WTC11 (cell line): ENCODE measurements at regions not wholly inside any gene's neighbourhood (a gene's known extent, or its start where the extent isn't known, plus 50 kb on each side); places are given as distances from the start of the nearest gene placed in this dataset.

Experiments used
- ATAC-seq: fragments of 200-7000 bp; cut with Tn5 transposase; 2 replicates; pipeline ENCODE4 v1.10.0; 2021; ENCODE audit warnings: mild to moderate bottlenecking, moderate library complexity
- CTCF ChIA-PET: fragments of 300-600 bp; sonication (Branson Sonifier 250); formaldehyde crosslinking; loops from one replicate; lab custom pipeline; 2021; ENCODE audit warnings: antibody characterized with exemption; lab: Charles Lee
- POLR2A ChIA-PET: fragments of 350-600 bp; sonication (Branson Sonifier 250); formaldehyde crosslinking; loops from one replicate; lab custom pipeline; 2021; ENCODE audit warnings: antibody characterized with exemption; lab: Charles Lee
- DNase-seq: peaks from one replicate; pipeline ENCODE4 v3.0.0; 2021; ENCODE audit warnings: low spot score
- H3K27ac Mint-ChIP-seq: 2 replicates; pipeline ENCODE4 v1.8.0; 2021; ENCODE audit warnings: mixed read lengths
- H3K27me3 Mint-ChIP-seq: 2 replicates; pipeline ENCODE4 v1.8.0; 2021; ENCODE audit warnings: low read depth, mild to moderate bottlenecking, moderate library complexity, mixed read lengths
- H3K36me3 Mint-ChIP-seq: 2 replicates; pipeline ENCODE4 v1.8.0; 2021; ENCODE audit warnings: mixed read lengths
- H3K4me1 Mint-ChIP-seq: 2 replicates; pipeline ENCODE4 v1.8.0; 2022; ENCODE audit warnings: mixed read lengths
- H3K4me3 Mint-ChIP-seq: 2 replicates; pipeline ENCODE4 v1.8.0; 2021; ENCODE audit warnings: mild to moderate bottlenecking, moderate library complexity, mixed read lengths
- H3K9me3 Mint-ChIP-seq: 2 replicates; pipeline ENCODE4 v1.8.0; 2021; ENCODE audit warnings: mixed read lengths
- CBFB ChIP-seq: sonication (generic); formaldehyde crosslinking; IDR thresholded peaks from 2 replicates; pipeline ENCODE4 v1.8.1; 2022; ENCODE audit warnings: mild to moderate bottlenecking, low read depth, missing genetic modification reagents
- CREB1 ChIP-seq: sonication (generic); formaldehyde crosslinking; IDR thresholded peaks from 2 replicates; pipeline ENCODE4 v1.8.0; 2023; ENCODE audit warnings: mild to moderate bottlenecking, missing genetic modification reagents
- ESRRA ChIP-seq: sonication (generic); formaldehyde crosslinking; IDR thresholded peaks from 2 replicates; pipeline ENCODE4 v1.8.1; 2022; ENCODE audit warnings: mild to moderate bottlenecking, missing genetic modification reagents, borderline replicate concordance
- FOXP1 ChIP-seq: sonication (generic); formaldehyde crosslinking; IDR thresholded peaks from 2 replicates; pipeline ENCODE4 v1.8.0; 2022; ENCODE audit warnings: missing genetic modification reagents, mild to moderate bottlenecking, moderate library complexity, borderline replicate concordance
- GABPB1 ChIP-seq: sonication (generic); formaldehyde crosslinking; IDR thresholded peaks from 2 replicates; pipeline ENCODE4 v1.8.1; 2023; ENCODE audit warnings: mild to moderate bottlenecking, missing genetic modification reagents
- GTF2I ChIP-seq: fragments of 250-450 bp; sonication (Bioruptor Pico); conservative IDR thresholded peaks from 2 replicates; pipeline ENCODE4 v1.4.0; 2021; ENCODE audit warnings: mild to moderate bottlenecking
- HMGA2 ChIP-seq: fragments of 250-450 bp; sonication (Bioruptor Pico); IDR thresholded peaks from 2 replicates; pipeline ENCODE4 v1.4.0; 2021; ENCODE audit warnings: mild to moderate bottlenecking, moderate library complexity
- IRF2 ChIP-seq: sonication (generic); formaldehyde crosslinking; IDR thresholded peaks from 2 replicates; pipeline ENCODE4 v1.8.0; 2022; ENCODE audit warnings: low read depth, missing genetic modification reagents, borderline replicate concordance
- JUN ChIP-seq: sonication (generic); formaldehyde crosslinking; IDR thresholded peaks from 2 replicates; pipeline ENCODE4 v1.8.0; 2023; ENCODE audit warnings: mild to moderate bottlenecking, missing genetic modification reagents
- KAT7 ChIP-seq: sonication (generic); formaldehyde crosslinking; IDR thresholded peaks from 2 replicates; pipeline ENCODE4 v1.8.1; 2023; ENCODE audit warnings: missing genetic modification reagents, mild to moderate bottlenecking, borderline replicate concordance
- MYBL2 ChIP-seq: sonication (generic); formaldehyde crosslinking; IDR thresholded peaks from 2 replicates; pipeline ENCODE4 v1.8.1; 2023; ENCODE audit warnings: mild to moderate bottlenecking, moderate library complexity, missing genetic modification reagents
- NFATC4 ChIP-seq: fragments of 250-450 bp; sonication (Bioruptor Pico); IDR thresholded peaks from 2 replicates; pipeline ENCODE4 v1.9.0; 2021; ENCODE audit warnings: mild to moderate bottlenecking
- NFYB ChIP-seq: sonication (generic); formaldehyde crosslinking; conservative IDR thresholded peaks from 2 replicates; pipeline ENCODE4 v1.8.0; 2022; ENCODE audit warnings: low read depth, missing genetic modification reagents
- NR3C1 ChIP-seq: sonication (generic); formaldehyde crosslinking; conservative IDR thresholded peaks from 2 replicates; pipeline ENCODE4 v1.8.1; 2023; ENCODE audit warnings: low read depth, mild to moderate bottlenecking, missing genetic modification reagents
- PRRX2 ChIP-seq: fragments of 250-450 bp; sonication (Bioruptor Pico); IDR thresholded peaks from 2 replicates; pipeline ENCODE4 v1.8.0; 2021; ENCODE audit warnings: mild to moderate bottlenecking
- RELA ChIP-seq: sonication (generic); formaldehyde crosslinking; IDR thresholded peaks from 2 replicates; pipeline ENCODE4 v1.8.1; 2022; ENCODE audit warnings: missing genetic modification reagents, mild to moderate bottlenecking, borderline replicate concordance
- SMAD3 ChIP-seq: sonication (generic); formaldehyde crosslinking; IDR thresholded peaks from 2 replicates; pipeline ENCODE4 v1.8.0; 2022; ENCODE audit warnings: missing genetic modification reagents, mild to moderate bottlenecking, borderline replicate concordance
- SOX15 ChIP-seq: fragments of 250-450 bp; sonication (Bioruptor Pico); IDR thresholded peaks from 2 replicates; pipeline ENCODE4 v1.9.0; 2021; ENCODE audit warnings: mild to moderate bottlenecking
- TP53 ChIP-seq: sonication (generic); formaldehyde crosslinking; IDR thresholded peaks from 2 replicates; pipeline ENCODE4 v1.8.1; 2023; ENCODE audit warnings: mild to moderate bottlenecking, missing genetic modification reagents
- ZNF121 ChIP-seq: sonication (generic); formaldehyde crosslinking; IDR thresholded peaks from 2 replicates; pipeline ENCODE4 v1.8.0; 2023; ENCODE audit warnings: missing genetic modification reagents
- ZNF219 ChIP-seq: sonication (generic); formaldehyde crosslinking; IDR thresholded peaks from 2 replicates; pipeline ENCODE4 v1.8.0; 2023; ENCODE audit warnings: missing genetic modification reagents, mild to moderate bottlenecking, borderline replicate concordance
- ZNF232 ChIP-seq: sonication (generic); formaldehyde crosslinking; IDR thresholded peaks from 2 replicates; pipeline ENCODE4 v1.8.0; 2022; ENCODE audit warnings: mild to moderate bottlenecking, missing genetic modification reagents
- ZNF317 ChIP-seq: sonication (generic); formaldehyde crosslinking; IDR thresholded peaks from 2 replicates; pipeline ENCODE4 v1.8.1; 2023; ENCODE audit warnings: low read depth, mild to moderate bottlenecking, moderate library complexity, missing genetic modification reagents, borderline replicate concordance
- ZNF423 ChIP-seq: fragments of 250-450 bp; sonication (Bioruptor Pico); IDR thresholded peaks from 2 replicates; pipeline ENCODE4 v2.1.2; 2022; ENCODE audit warnings: mild to moderate bottlenecking, moderate library complexity
- TF ChIP-seq, protein P1 (sequence below): sonication (generic); formaldehyde crosslinking; IDR thresholded peaks from 2 replicates; pipeline ENCODE4 v1.8.0; 2023; ENCODE audit warnings: missing genetic modification reagents
- TF ChIP-seq, protein P2 (sequence below): fragments of 200-600 bp; IDR thresholded peaks from 2 replicates; pipeline ENCODE4 v1.8.0; 2022; ENCODE audit warnings: antibody characterized with exemption
- TF ChIP-seq, protein P3 (sequence below): sonication (generic); formaldehyde crosslinking; IDR thresholded peaks from 2 replicates; pipeline ENCODE4 v1.8.0; 2022; ENCODE audit warnings: mild to moderate bottlenecking, missing genetic modification reagents
- TF ChIP-seq, protein P4 (sequence below): fragments of 250-450 bp; sonication (Bioruptor Pico); IDR thresholded peaks from 2 replicates; pipeline ENCODE4 v1.9.0; 2021; ENCODE audit warnings: moderate library complexity, mild to moderate bottlenecking, inconsistent platforms, borderline replicate concordance
- TF ChIP-seq, protein P5 (sequence below): fragments of 250-450 bp; sonication (Bioruptor Pico); IDR thresholded peaks from 2 replicates; pipeline ENCODE4 v1.9.0; 2021; ENCODE audit warnings: mild to moderate bottlenecking
- TF ChIP-seq, protein P6 (sequence below): fragments of 250-450 bp; sonication (Bioruptor Pico); IDR thresholded peaks from 2 replicates; pipeline ENCODE4 v2.1.2; 2022; ENCODE audit warnings: mild to moderate bottlenecking, moderate library complexity

DNA sequence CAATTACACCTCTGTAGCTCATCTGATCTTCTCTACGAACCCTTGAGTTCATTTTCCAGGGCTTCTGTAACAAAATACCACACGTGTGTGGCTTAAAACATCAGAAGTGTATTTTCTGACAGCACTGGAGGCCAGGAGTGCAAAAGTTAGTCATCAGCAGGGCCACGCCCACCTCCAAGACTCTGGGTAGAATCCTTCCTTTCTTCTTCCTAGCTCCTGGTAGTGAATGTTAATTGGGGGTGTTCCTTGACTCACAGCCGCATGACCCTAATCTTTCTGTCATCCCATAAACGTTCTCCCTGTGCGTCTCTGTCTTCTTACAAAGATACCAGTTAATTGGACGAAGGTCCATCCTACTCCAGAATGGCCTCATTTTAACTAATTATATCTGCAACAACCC lies 115.0 kb downstream of the TRIML1 start:
- CTCF ChIA-PET, result no interaction called here
- peaks cover 6% of the 10 kb centered on the region; the same call in 1 of the 2 replicates for H3K9me3 Mint-ChIP-seq
- DNase-seq (no peak), ATAC-seq (no peak)
- no peak overlapping the region for H3K4me3 Mint-ChIP-seq
- POLR2A ChIA-PET, result no interaction called here
- no peak overlapping the region for H3K27ac Mint-ChIP-seq
- no peaks in the 10 kb centered on the region for H3K36me3 Mint-ChIP-seq
- peaks cover 6% of the 10 kb centered on the region for H3K4me1 Mint-ChIP-seq
- H3K27me3 Mint-ChIP-seq, result no peaks in the 10 kb centered on the region
- TF ChIP-seq ZNF232 (CRISPR knock-in tag) (no peak), JUN (CRISPR knock-in tag) (no peak), SOX15 (CRISPR knock-in tag) (no peak), ESRRA (no peak), NFYB (CRISPR knock-in tag) (no peak), MYBL2 (CRISPR knock-in tag) (no peak), GABPB1 (no peak), ZNF317 (CRISPR knock-in tag) (no peak)
- TF ChIP-seq, protein P1, sequence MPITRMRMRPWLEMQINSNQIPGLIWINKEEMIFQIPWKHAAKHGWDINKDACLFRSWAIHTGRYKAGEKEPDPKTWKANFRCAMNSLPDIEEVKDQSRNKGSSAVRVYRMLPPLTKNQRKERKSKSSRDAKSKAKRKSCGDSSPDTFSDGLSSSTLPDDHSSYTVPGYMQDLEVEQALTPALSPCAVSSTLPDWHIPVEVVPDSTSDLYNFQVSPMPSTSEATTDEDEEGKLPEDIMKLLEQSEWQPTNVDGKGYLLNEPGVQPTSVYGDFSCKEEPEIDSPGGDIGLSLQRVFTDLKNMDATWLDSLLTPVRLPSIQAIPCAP (CRISPR knock-in tag), result no peak
- TF ChIP-seq, protein P2, sequence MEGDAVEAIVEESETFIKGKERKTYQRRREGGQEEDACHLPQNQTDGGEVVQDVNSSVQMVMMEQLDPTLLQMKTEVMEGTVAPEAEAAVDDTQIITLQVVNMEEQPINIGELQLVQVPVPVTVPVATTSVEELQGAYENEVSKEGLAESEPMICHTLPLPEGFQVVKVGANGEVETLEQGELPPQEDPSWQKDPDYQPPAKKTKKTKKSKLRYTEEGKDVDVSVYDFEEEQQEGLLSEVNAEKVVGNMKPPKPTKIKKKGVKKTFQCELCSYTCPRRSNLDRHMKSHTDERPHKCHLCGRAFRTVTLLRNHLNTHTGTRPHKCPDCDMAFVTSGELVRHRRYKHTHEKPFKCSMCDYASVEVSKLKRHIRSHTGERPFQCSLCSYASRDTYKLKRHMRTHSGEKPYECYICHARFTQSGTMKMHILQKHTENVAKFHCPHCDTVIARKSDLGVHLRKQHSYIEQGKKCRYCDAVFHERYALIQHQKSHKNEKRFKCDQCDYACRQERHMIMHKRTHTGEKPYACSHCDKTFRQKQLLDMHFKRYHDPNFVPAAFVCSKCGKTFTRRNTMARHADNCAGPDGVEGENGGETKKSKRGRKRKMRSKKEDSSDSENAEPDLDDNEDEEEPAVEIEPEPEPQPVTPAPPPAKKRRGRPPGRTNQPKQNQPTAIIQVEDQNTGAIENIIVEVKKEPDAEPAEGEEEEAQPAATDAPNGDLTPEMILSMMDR, result no peak
- TF ChIP-seq, protein P3, sequence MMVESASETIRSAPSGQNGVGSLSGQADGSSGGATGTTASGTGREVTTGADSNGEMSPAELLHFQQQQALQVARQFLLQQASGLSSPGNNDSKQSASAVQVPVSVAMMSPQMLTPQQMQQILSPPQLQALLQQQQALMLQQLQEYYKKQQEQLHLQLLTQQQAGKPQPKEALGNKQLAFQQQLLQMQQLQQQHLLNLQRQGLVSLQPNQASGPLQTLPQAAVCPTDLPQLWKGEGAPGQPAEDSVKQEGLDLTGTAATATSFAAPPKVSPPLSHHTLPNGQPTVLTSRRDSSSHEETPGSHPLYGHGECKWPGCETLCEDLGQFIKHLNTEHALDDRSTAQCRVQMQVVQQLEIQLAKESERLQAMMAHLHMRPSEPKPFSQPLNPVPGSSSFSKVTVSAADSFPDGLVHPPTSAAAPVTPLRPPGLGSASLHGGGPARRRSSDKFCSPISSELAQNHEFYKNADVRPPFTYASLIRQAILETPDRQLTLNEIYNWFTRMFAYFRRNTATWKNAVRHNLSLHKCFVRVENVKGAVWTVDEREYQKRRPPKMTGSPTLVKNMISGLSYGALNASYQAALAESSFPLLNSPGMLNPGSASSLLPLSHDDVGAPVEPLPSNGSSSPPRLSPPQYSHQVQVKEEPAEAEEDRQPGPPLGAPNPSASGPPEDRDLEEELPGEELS (CRISPR knock-in tag), result no peak
- TF ChIP-seq, protein P4, sequence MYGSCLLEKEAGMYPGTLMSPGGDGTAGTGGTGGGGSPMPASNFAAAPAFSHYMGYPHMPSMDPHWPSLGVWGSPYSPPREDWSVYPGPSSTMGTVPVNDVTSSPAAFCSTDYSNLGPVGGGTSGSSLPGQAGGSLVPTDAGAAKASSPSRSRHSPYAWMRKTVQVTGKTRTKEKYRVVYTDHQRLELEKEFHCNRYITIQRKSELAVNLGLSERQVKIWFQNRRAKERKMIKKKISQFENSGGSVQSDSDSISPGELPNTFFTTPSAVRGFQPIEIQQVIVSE (CRISPR knock-in tag), result no peak

DNA sequence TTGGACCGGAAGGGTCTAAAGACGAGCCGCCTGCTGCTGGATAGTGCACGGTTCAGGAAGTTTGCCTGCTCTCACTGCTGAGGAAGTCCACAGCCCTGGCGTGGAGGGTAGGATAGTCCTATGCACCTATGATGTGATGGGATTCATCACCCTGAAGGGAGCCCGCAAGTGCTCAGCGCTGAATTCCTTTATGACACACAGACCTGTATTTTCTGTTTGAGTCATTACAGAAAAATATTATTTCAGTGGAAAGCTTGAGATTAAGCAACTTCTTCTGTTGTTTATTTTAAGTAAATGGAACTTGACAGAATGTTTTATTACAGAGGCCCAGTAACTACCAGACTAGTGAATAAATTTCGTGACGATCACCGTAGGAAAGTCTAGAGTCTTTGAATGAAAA lies 123.2 kb downstream of the TRIML1 start:
- POLR2A ChIA-PET, result no interaction called here
- no peak overlapping the region for H3K27ac Mint-ChIP-seq
- H3K36me3 Mint-ChIP-seq, result no peaks in the 10 kb centered on the region
- peaks cover 7% of the 10 kb centered on the region for H3K4me1 Mint-ChIP-seq
- DNase-seq (no peak), ATAC-seq (no peak)
- H3K27me3 Mint-ChIP-seq, result no peaks in the 10 kb centered on the region
- H3K4me3 Mint-ChIP-seq, result no peak overlapping the region
- CTCF ChIA-PET, result no interaction called here
- no peaks in the 10 kb centered on the region for H3K9me3 Mint-ChIP-seq
- TF ChIP-seq HMGA2 (CRISPR knock-in tag) (no peak), ZNF219 (CRISPR knock-in tag) (no peak), ZNF423 (no peak), NR3C1 (CRISPR knock-in tag) (no peak), IRF2 (CRISPR knock-in tag) (no peak), RELA (no peak), ZNF121 (CRISPR knock-in tag) (no peak), CBFB (CRISPR knock-in tag) (no peak), NFATC4 (CRISPR knock-in tag) (no peak), TP53 (CRISPR knock-in tag) (no peak), FOXP1 (CRISPR knock-in tag) (no peak), SMAD3 (CRISPR knock-in tag) (no peak), PRRX2 (no peak), GTF2I (CRISPR knock-in tag) (no peak), KAT7 (no peak), CREB1 (CRISPR knock-in tag) (no peak)
- TF ChIP-seq, protein P5, sequence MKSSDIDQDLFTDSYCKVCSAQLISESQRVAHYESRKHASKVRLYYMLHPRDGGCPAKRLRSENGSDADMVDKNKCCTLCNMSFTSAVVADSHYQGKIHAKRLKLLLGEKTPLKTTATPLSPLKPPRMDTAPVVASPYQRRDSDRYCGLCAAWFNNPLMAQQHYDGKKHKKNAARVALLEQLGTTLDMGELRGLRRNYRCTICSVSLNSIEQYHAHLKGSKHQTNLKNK, result no peak
- TF ChIP-seq, protein P6, sequence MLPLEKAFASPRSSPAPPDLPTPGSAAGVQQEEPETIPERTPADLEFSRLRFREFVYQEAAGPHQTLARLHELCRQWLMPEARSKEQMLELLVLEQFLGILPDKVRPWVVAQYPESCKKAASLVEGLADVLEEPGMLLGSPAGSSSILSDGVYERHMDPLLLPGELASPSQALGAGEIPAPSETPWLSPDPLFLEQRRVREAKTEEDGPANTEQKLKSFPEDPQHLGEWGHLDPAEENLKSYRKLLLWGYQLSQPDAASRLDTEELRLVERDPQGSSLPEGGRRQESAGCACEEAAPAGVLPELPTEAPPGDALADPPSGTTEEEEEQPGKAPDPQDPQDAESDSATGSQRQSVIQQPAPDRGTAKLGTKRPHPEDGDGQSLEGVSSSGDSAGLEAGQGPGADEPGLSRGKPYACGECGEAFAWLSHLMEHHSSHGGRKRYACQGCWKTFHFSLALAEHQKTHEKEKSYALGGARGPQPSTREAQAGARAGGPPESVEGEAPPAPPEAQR, result no peak
